ENCODE measurements at regions not wholly inside any gene's neighbourhood (a gene's known extent, or its start where the extent isn't known, plus 50 kb on each side); places are given as distances from the start of the nearest gene placed in this dataset.

GRCh38 chr15:87711026-87711425 is 545.5 kb downstream of the NTRK3 start:
- Histone ChIP-seq H3K4me1 (no peaks in the 10 kb centered on the region), H3K27ac (no peak overlapping the region), H3K9me3 (no peaks in the 10 kb centered on the region), H3K4me2 (no peak overlapping the region), H3K4me3 (no peak overlapping the region)
- ChIA-PET CTCF (no interaction called here), POLR2A (no interaction called here)
- no peak for FAIRE-seq
- WGBS (ENCODE audit: missing lambda C conversion rate): 35% methylated on average over 6 of the region's 6 CpGs
- no peak for TF ChIP-seq HDAC2 (IDR thresholded peaks at IDR 0.05)
- TF ChIP-seq USF2 (IDR thresholded peaks at IDR 0.05): no peak
- no peak for TF ChIP-seq FOSL2 (IDR thresholded peaks at IDR 0.05)
- TF ChIP-seq FOSL2 (CRISPR knock-in tag; IDR thresholded peaks at IDR 0.05): no peak
- TF ChIP-seq ELK1 (IDR thresholded peaks at IDR 0.05; ENCODE audit: low read depth, low read length): no peak
- no peak for TF ChIP-seq CHD4 (IDR thresholded peaks at IDR 0.05; ENCODE audit: borderline replicate concordance)
- no peak for TF ChIP-seq CBX8 (IDR thresholded peaks at IDR 0.05)
- no peak for TF ChIP-seq FOSB (CRISPR knock-in tag; IDR thresholded peaks at IDR 0.05)
- TF ChIP-seq JUNB (IDR thresholded peaks at IDR 0.05): no peak
- no peak for TF ChIP-seq HOXB13 (CRISPR knock-in tag; IDR thresholded peaks at IDR 0.05; ENCODE audit: low read depth)
- no peak for TF ChIP-seq SREBF2 (IDR thresholded peaks at IDR 0.05)
- TF ChIP-seq MYC (IDR thresholded peaks at IDR 0.05; ENCODE audit: borderline replicate concordance, low read length): no peak
- no peak for TF ChIP-seq ATOH8 (CRISPR knock-in tag; IDR thresholded peaks at IDR 0.05; ENCODE audit: low read depth)
- TF ChIP-seq TFCP2L1 (CRISPR knock-in tag; IDR thresholded peaks at IDR 0.05): no peak
- no peak for ATAC-seq
- DNase-seq (ENCODE audit: low read depth in 1 of 2, low spot score in 1 of 2): no peak

- TF ChIP-seq BHLHE40 (IDR thresholded peaks at IDR 0.05; ENCODE audit: low read depth, low read length) (no peak), MYC (IDR thresholded peaks at IDR 0.05; ENCODE audit: borderline replicate concordance, low read length) (no peak), FOXS1 (CRISPR knock-in tag; IDR thresholded peaks at IDR 0.05) (no peak), TP53 (CRISPR knock-in tag; IDR thresholded peaks at IDR 0.05) (no peak), RFX5 (IDR thresholded peaks at IDR 0.05) (no peak), MAX (IDR thresholded peaks at IDR 0.05) (no peak), ZC3H11A (IDR thresholded peaks at IDR 0.05) (no peak), HES2 (IDR thresholded peaks at IDR 0.05) (no peak), EHMT2 (IDR thresholded peaks at IDR 0.05; ENCODE audit: low read depth) (no peak), CBX8 (IDR thresholded peaks at IDR 0.05) (no peak), CHD2 (IDR thresholded peaks at IDR 0.05; ENCODE audit: low read length, partially characterized antibody) (no peak), EP300 (IDR thresholded peaks at IDR 0.05) (no peak), HOXB13 (CRISPR knock-in tag; IDR thresholded peaks at IDR 0.05; ENCODE audit: low read depth) (no peak), FOSB (CRISPR knock-in tag; IDR thresholded peaks at IDR 0.05) (no peak), ELK1 (IDR thresholded peaks at IDR 0.05; ENCODE audit: low read depth, low read length) (no peak), CBX2 (IDR thresholded peaks at IDR 0.05; ENCODE audit: borderline replicate concordance, low read depth) (no peak), NPAS2 (CRISPR knock-in tag; IDR thresholded peaks at IDR 0.05; ENCODE audit: borderline replicate concordance) (no peak)
- H3K4me3 ChIP-seq: no peak overlapping the region
- no peak overlapping the region for H3K27ac ChIP-seq
- DNase-seq (ENCODE audit: low read depth in 1 of 2, low spot score in 1 of 2): no peak
- ATAC-seq: no peak
- 53% methylated on average over 7 of the region's 7 CpGs for WGBS (ENCODE audit: missing lambda C conversion rate)
- CTCF ChIA-PET: no interaction called here
- no peak overlapping the region for H3K4me2 ChIP-seq
- FAIRE-seq: no peak
- H3K4me1 ChIP-seq: no peaks in the 10 kb centered on the region
- H3K9me3 ChIP-seq: no peaks in the 10 kb centered on the region
- POLR2A ChIA-PET: no interaction called here
Observed at GRCh38 chr15:87710406-87710805, 546.1 kb downstream of the NTRK3 start.
